HG03565 (cell line): ENCODE measurements at regions not wholly inside any gene's neighbourhood (a gene's known extent, or its start where the extent isn't known, plus 50 kb on each side); places are given as distances from the start of the nearest gene placed in this dataset.

Experiments
- ATAC-seq: cut with Tn5 transposase; IDR thresholded peaks from one replicate; pipeline ENCODE4 v1.9.1; 2021; ENCODE audit warnings: mild to moderate bottlenecking, moderate library complexity; ENCODE audit not compliant: unreplicated experiment

DNA sequence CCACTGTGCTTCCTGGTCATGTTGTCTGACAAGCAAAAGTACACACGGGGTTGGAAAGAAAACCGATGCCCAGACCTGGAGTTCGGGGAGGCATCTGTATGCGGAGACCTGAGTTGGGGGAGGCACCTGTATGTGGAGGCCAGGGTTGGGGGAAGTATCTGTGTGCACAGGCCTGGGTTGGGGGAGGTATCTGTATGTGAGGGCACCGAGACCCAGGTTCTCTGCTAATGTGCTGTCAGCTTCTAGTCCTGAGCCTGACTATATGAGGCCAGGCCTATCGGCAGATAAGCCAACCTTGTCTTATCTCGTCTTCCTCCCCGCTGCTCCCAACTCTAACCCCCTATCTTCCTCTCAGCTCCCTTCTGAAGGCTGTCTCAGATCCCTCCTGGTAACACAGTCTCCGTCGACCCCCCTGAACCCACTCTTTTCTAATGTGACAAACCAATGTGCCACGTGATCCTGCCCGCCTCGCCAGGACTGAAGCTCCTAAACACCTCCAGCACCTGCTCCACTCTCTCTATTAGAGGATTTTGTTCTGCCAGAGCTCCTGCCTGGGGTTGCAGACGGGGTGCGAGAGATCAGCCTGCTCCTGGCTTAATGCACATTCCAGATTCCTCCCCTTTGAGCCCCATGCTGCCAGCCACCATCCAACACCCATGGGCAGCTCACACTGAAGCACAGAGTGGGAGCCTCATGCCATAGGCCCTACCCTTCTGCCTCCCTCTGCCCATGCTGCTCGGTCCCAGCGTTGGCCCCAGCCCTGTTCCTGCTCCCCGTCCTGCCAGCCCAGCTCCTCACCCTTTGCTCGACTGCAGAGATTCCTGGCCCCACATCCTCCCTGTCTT lies 188.4 kb downstream of the SH3BP4 start:
- no peak for ATAC-seq

GRCh38 chr2:235140801-235141081 lies 188.9 kb downstream of the SH3BP4 start:
- ATAC-seq, result no peak

DNA sequence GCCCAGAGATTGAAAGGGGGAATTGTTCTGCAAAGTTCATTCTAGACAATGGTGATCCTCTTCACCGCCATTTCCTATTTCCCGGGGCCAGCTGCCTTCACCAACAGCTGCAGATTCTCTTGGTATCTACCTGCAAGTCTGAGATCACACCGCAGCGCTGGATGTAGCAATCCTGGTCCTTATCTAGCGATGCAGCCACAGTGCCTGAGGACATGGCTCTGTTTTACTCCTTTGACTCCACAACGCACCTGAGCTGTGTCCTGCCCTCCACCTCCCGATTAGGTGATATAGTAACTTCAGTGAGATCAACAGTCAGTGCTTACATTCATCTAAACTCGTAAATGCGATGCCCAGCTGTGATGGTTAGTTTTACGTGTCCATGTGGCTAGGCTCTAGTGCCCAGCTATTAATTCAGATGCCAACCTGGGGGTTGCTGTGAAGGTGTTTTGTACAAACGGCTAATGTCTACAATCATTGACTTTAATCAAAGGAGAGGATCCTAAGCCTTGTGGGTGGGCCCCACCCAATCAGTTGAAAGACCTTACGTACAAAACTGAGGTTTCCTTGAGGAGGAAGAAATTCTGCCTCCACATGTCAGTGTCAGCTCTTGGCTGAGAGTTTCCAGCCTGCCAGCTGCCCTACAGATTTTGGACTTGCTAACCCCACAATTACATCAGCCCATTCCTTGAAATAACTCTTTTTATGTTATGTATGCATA lies 189.8 kb downstream of the SH3BP4 start:
- ATAC-seq, result no peak

- ATAC-seq, result no peak
Observed at GRCh38 chr2:235142601-235143000, 190.8 kb downstream of the SH3BP4 start.

GRCh38 chr2:235143789-235144188 lies 192.0 kb downstream of the SH3BP4 start:
- ATAC-seq, result no peak

GRCh38 chr2:235144291-235144690 lies 192.5 kb downstream of the SH3BP4 start:
- no peak for ATAC-seq

- ATAC-seq, result no peak
Observed at GRCh38 chr2:235146206-235146605, 194.4 kb downstream of the SH3BP4 start.

DNA sequence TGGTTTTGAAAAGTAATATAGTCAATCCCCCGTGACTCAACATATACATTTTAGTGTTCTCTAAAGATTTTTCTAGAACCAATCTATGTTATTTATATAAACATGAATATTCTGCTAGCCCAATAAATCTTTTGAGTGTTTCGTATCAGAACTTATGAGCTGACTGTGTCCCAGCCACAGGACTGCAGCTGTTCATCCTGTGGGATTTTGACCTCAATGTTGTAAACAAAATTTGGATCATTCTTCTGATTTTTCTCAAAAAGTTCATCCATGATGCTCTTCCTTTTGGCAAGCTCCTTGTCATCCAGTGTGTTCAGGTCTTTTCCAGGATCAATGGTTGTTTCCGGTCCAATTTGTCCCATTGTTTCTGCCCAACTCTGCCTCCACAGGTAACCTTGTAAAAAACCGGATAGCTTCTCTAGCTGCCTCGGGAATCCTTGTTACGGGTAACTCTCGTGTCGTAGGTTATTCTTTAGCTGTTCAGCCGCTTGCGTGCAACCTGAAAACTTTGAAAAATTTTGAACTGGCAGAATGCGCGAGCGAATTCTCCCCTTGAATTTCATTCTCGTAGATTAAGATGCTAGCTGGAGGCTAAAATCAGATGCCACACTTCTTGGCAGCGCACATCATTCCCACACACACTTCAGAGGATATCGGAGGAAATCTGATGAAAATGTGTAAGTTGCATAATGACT lies 195.2 kb downstream of the SH3BP4 start:
- no peak for ATAC-seq

- no peak for ATAC-seq
Observed at GRCh38 chr2:235148201-235149170, 196.7 kb downstream of the SH3BP4 start.

DNA sequence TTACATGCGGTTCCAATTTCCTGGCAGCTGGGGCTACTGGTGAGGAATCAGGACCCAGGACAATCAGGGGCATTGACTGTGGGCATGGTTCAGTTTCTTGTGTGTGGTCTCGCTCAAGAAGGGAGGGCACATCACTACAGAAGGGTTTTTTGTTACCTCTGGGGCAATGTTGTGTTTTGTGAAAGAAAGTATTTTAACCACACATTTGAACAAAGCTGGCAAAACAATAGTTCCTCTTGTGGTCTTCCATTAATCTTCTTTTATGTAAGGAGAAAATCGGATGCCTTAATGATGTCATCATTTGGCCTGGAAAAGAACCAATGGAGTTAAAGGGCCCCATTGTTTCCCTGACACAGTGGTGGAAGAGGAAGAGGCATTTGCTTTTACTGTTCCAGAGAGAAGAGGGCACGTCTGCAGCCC lies 197.4 kb downstream of the SH3BP4 start:
- ATAC-seq, result no peak

DNA sequence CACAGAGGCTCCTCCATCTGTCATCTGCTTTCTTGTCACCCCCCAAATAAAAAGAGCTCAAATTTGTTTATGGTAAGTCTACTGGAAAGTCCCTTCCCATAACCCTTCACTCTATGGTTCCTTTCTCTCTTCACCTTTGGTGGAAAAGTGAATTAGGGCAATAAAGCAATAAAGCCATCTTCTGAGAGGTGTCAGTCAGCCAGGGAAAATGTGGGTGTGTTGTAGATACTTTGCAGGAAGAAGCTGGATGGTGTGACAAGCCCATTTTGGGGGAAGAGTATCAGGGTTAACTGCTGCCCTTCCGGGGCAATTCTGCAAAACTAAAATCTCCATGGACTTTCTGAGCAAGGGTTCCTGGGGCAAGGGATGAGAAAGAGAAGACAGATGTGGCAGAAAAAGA lies 197.9 kb downstream of the SH3BP4 start:
- ATAC-seq, result no peak

GRCh38 chr2:235151152-235151551 lies 199.3 kb downstream of the SH3BP4 start:
- ATAC-seq, result no peak

DNA sequence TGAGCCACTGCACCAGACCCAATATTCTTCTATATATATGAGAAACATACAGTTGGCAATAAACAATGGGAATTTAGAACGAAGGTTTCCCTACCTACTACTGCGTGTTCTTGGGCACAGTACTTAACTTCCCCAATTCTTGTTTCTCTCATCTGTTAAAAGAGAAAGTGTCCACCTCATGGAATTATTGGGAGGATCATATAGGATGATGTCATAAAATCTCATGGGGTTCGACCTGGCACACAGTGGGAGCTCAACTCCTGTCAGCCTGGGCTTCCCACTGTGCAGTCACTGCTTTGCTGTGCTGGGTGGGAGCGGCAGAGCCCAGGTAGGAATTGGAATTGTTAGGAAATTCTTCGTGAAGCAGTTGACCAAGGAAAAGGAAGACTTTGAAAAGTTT lies 203.3 kb downstream of the SH3BP4 start:
- ATAC-seq, result no peak

- ATAC-seq, result no peak
Observed at GRCh38 chr2:235156055-235156454, 204.2 kb downstream of the SH3BP4 start.

- no peak for ATAC-seq
Observed at GRCh38 chr2:235157746-235158482, 206.1 kb downstream of the SH3BP4 start.

DNA sequence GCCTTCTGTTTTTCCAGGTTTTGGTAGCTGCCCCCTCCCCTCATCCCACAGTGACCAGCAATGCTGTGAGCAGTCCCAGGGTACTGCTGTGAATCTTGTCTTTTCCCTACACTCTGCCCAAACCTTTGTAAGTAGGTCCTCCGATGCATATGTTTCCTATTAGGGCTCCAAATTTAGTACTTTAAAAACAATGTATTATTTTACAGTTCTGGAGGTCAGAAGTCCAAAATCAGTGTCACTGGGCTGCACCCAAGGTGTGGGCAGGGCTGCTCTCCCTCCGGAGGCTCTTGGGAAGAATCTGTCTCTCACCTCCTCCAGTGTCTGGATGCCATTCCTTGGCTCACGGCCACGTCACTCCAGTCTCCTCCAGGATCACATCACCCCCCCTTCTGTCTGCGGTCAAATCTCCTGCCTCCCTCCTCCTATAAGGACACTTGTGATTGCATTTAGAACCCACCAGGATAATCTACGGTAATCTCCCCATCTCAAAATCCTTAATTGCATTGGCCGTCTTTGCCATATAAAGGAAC lies 208.5 kb downstream of the SH3BP4 start:
- no peak for ATAC-seq

DNA sequence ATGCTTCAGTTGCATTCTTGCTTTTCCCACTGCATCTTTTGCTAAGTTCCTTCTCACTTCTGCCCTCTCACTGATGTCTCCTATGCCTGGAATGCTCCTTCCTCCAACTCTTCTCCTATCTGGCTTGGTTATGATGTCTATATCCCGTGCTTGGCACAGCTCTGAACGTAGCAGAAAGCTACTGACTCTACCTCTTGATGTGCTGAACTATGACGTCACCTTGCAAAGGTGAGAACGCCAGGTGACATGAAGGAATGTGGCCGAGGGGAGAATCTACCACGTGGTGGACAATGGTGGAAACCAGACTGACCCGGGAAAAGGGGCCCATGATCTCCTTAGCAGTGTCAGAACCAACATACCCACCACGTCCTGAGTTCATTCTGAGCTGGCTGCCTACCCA lies 209.7 kb downstream of the SH3BP4 start:
- no peak for ATAC-seq

DNA sequence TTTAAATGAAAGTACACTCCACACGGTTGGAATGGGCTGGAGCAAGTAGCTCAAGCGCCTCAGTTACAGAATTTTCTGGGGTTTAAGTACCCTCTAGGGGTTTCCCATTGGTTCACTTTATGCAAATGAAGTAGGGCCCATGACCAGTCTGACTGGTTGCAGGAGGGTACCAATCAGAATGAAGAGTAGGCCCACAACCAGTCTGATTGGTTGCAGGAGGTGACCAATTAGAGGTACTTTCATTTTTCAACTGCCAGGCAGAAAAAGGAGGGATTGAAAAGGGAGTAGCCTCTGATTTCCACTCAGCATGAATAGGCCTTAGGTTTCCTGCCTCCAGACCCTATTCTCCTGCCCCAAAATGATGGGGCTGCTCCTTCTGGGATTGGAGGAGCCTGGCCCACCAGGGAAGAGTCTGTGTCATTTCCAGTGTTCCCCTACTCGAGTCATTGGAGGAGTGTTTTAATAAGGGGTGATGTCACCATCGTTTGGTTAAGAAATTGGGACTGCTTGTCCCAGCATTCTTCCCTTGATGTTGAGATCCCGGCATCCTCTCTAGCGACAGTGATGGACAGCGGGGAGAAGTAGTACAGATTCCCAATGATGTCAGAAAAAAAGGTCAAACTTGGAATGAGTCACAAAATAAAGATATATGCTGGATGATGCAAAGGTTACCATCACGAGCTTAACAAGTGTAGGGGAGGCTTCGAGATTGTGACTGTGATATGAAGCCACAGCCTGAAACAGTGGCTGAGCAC lies 210.4 kb downstream of the SH3BP4 start:
- no peak for ATAC-seq

- ATAC-seq, result no peak
Observed at GRCh38 chr2:235162837-235163197, 211.0 kb downstream of the SH3BP4 start.
